GM12891 (cell line): ENCODE measurements at regions not wholly inside any gene's neighbourhood (a gene's known extent, or its start where the extent isn't known, plus 50 kb on each side); places are given as distances from the start of the nearest gene placed in this dataset.

ENCODE experiments used
- PAX5 ChIP-seq: IDR thresholded peaks from 2 replicates; pipeline ENCODE4 v1.6.1; 2011; ENCODE audit warnings: low read length, moderate library complexity, mild to moderate bottlenecking; ENCODE audit not compliant: insufficient read depth, severe bottlenecking
- POLR2A ChIP-seq: IDR thresholded peaks from 2 replicates; pipeline ENCODE4 v1.6.1; 2011; ENCODE audit warnings: low read depth, low read length, control low read depth
- POLR2AphosphoS5 ChIP-seq: IDR thresholded peaks from 2 replicates; pipeline ENCODE4 v1.6.1; 2011; ENCODE audit warnings: low read depth, low read length, control low read depth
- POU2F2 ChIP-seq: IDR thresholded peaks from 2 replicates; pipeline ENCODE4 v1.6.1; 2011; ENCODE audit warnings: low read depth, mild to moderate bottlenecking, control low read depth, low read length, moderate library complexity
- SPI1 ChIP-seq: IDR thresholded peaks from 2 replicates; pipeline ENCODE4 v1.6.1; 2011; ENCODE audit warnings: low read depth, low read length, control low read depth

GRCh38 chr5:37951946-37952721 lies 112.3 kb upstream of the GDNF start:
- TF ChIP-seq POLR2A (no peak), SPI1 (no peak), POU2F2 (no peak), POLR2AphosphoS5 (no peak), PAX5 (no peak)
